Activated naive CD4-positive, alpha-beta T cell treated with anti-CD3 and anti-CD28 coated beads for 36 hours (primary cell): ENCODE measurements at regions not wholly inside any gene's neighbourhood (a gene's known extent, or its start where the extent isn't known, plus 50 kb on each side); places are given as distances from the start of the nearest gene placed in this dataset.
"Not testable (repeated sequence)": the region's sequence is repeated elsewhere in the genome, so short reads cannot be mapped to it uniquely, and the experiment has no call there.

ENCODE experiments used
- CTCF ChIA-PET: fragments of 350-600 bp; sonication (Branson Sonifier 250); formaldehyde crosslinking; loops from one replicate; lab custom pipeline; 2021; ENCODE audit warnings: antibody characterized with exemption; lab: Charles Lee
- DNase-seq: peaks from one replicate; pipeline ENCODE4 v3.0.0-alpha.2; 2020
- H3K27ac Mint-ChIP-seq: one replicate; pipeline ENCODE4 v1.8.0; 2021; ENCODE audit warnings: mild to moderate bottlenecking, mixed read lengths
- H3K27me3 Mint-ChIP-seq: one replicate; pipeline ENCODE4 v1.8.0; 2021; ENCODE audit warnings: low read depth, mixed read lengths
- H3K36me3 Mint-ChIP-seq: one replicate; pipeline ENCODE4 v1.8.0; 2021; ENCODE audit warnings: low read depth, mixed read lengths
- H3K4me1 Mint-ChIP-seq: one replicate; pipeline ENCODE4 v1.8.0; 2021; ENCODE audit warnings: low read depth, mixed read lengths
- H3K4me3 Mint-ChIP-seq: one replicate; pipeline ENCODE4 v1.8.0; 2021; ENCODE audit warnings: mild to moderate bottlenecking, moderate library complexity, mixed read lengths
- H3K9me3 Mint-ChIP-seq: one replicate; pipeline ENCODE4 v1.8.0; 2021; ENCODE audit warnings: mixed read lengths
- intact Hi-C: fragments of 100-400 bp; cut with micrococcal nuclease; formaldehyde crosslinking; loops from one replicate; pipeline ENCODE4 v1.15.1; 2023

GRCh38 chr9:1890201-1890600, 124.9 kb upstream of the SMARCA2 start:
- H3K4me1 Mint-ChIP-seq = no peaks in the 10 kb centered on the region
- intact Hi-C loops = no loop called here
- H3K27me3 Mint-ChIP-seq = peaks cover 20% of the 10 kb centered on the region
- CTCF ChIA-PET = no interaction called here
- DNase-seq = no peak
- no peaks in the 10 kb centered on the region for H3K9me3 Mint-ChIP-seq
- no peaks in the 10 kb centered on the region for H3K36me3 Mint-ChIP-seq
- H3K4me3 Mint-ChIP-seq = no peak overlapping the region
- no peak overlapping the region for H3K27ac Mint-ChIP-seq

- no peaks in the 10 kb centered on the region for H3K9me3 Mint-ChIP-seq
- DNase-seq = no peak
- H3K27me3 Mint-ChIP-seq = peaks cover 20% of the 10 kb centered on the region
- no peak overlapping the region for H3K27ac Mint-ChIP-seq
- CTCF ChIA-PET = no interaction called here
- no peak overlapping the region for H3K4me3 Mint-ChIP-seq
- no peaks in the 10 kb centered on the region for H3K36me3 Mint-ChIP-seq
- intact Hi-C loops = no loop called here
- H3K4me1 Mint-ChIP-seq = no peaks in the 10 kb centered on the region
Observed at GRCh38 chr9:1890816-1891215, 124.3 kb upstream of the SMARCA2 start.

- H3K4me3 Mint-ChIP-seq, intact Hi-C loops: not testable (repeated sequence)
Observed at GRCh38 chr9:1903080-1903704, 112.0 kb upstream of the SMARCA2 start.

GRCh38 chr9:1907465-1907864, 107.7 kb upstream of the SMARCA2 start:
- intact Hi-C loops = no loop called here
- Mint-ChIP-seq H3K4me3 (no peak overlapping the region), H3K36me3 (no peaks in the 10 kb centered on the region), H3K9me3 (peaks cover 24% of the 10 kb centered on the region), H3K27me3 (no peaks in the 10 kb centered on the region), H3K4me1 (peaks cover 7% of the 10 kb centered on the region), H3K27ac (no peak overlapping the region)
- CTCF ChIA-PET = no interaction called here
- DNase-seq = no peak

More at GRCh38 chr9:1903080-1903704, 112.0 kb upstream of the SMARCA2 start:
- peaks cover 33% of the 10 kb centered on the region for H3K9me3 Mint-ChIP-seq
- not testable (repeated sequence) for H3K4me1 Mint-ChIP-seq, DNase-seq, H3K27me3 Mint-ChIP-seq, H3K36me3 Mint-ChIP-seq, H3K27ac Mint-ChIP-seq
- CTCF ChIA-PET = interaction anchor here (0.6 kb wide), 1 partner anchor 65 kb away, joined by 3 read pairs; no protein-coding TSS in a partner anchor

GRCh38 chr9:1909322-1909721, 105.8 kb upstream of the SMARCA2 start:
- intact Hi-C loops = no loop called here
- H3K27me3 Mint-ChIP-seq = peaks cover 2% of the 10 kb centered on the region
- H3K9me3 Mint-ChIP-seq = peaks cover 9% of the 10 kb centered on the region
- H3K36me3 Mint-ChIP-seq = no peaks in the 10 kb centered on the region
- no peak overlapping the region for H3K4me3 Mint-ChIP-seq
- H3K27ac Mint-ChIP-seq = no peak overlapping the region
- H3K4me1 Mint-ChIP-seq = peaks cover 7% of the 10 kb centered on the region
- no peak for DNase-seq
- CTCF ChIA-PET = interaction anchor here (1.0 kb wide), 1 partner anchor 28 kb away, joined by 3 read pairs; no protein-coding TSS in a partner anchor

GRCh38 chr9:1910269-1910811, 104.8 kb upstream of the SMARCA2 start:
- H3K4me3 Mint-ChIP-seq = no peak overlapping the region
- no peak overlapping the region for H3K27ac Mint-ChIP-seq
- peaks cover 2% of the 10 kb centered on the region for H3K27me3 Mint-ChIP-seq
- H3K4me1 Mint-ChIP-seq = peaks cover 7% of the 10 kb centered on the region
- H3K9me3 Mint-ChIP-seq = peaks cover 4% of the 10 kb centered on the region
- no peaks in the 10 kb centered on the region for H3K36me3 Mint-ChIP-seq
- DNase-seq = no peak
- intact Hi-C loops = no loop called here
- CTCF ChIA-PET = interaction anchor here (1.0 kb wide), 1 partner anchor 29 kb away, joined by 3 read pairs; no protein-coding TSS in a partner anchor

- CTCF ChIA-PET = interaction anchor here (1.9 kb wide), 1 partner anchor 44 kb away, joined by 7 read pairs; no protein-coding TSS in a partner anchor
- Mint-ChIP-seq H3K9me3 (peaks cover 5% of the 10 kb centered on the region), H3K27ac (no peak overlapping the region), H3K4me3 (no peak overlapping the region), H3K36me3 (no peaks in the 10 kb centered on the region), H3K27me3 (peaks cover 19% of the 10 kb centered on the region), H3K4me1 (peaks cover 7% of the 10 kb centered on the region)
- DNase-seq = no peak
- intact Hi-C loops = no loop called here
Observed at GRCh38 chr9:1913631-1914330, 101.4 kb upstream of the SMARCA2 start.

GRCh38 chr9:1916095-1916494, 99.1 kb upstream of the SMARCA2 start:
- H3K36me3 Mint-ChIP-seq = no peaks in the 10 kb centered on the region
- H3K9me3 Mint-ChIP-seq = peaks cover 5% of the 10 kb centered on the region
- H3K27me3 Mint-ChIP-seq = peaks cover 31% of the 10 kb centered on the region
- no peak for DNase-seq
- no peak overlapping the region for H3K4me3 Mint-ChIP-seq
- no peak overlapping the region for H3K27ac Mint-ChIP-seq
- intact Hi-C loops = no loop called here
- CTCF ChIA-PET = interaction anchor here (1.7 kb wide), 1 partner anchor 24 kb away, joined by 4 read pairs; no protein-coding TSS in a partner anchor
- no peaks in the 10 kb centered on the region for H3K4me1 Mint-ChIP-seq

GRCh38 chr9:1916655-1917054, 98.5 kb upstream of the SMARCA2 start:
- CTCF ChIA-PET = interaction anchor here (1.7 kb wide), 1 partner anchor 23 kb away, joined by 4 read pairs; no protein-coding TSS in a partner anchor
- Mint-ChIP-seq H3K27ac (no peak overlapping the region), H3K4me3 (no peak overlapping the region), H3K27me3 (peaks cover 31% of the 10 kb centered on the region), H3K4me1 (no peaks in the 10 kb centered on the region), H3K36me3 (no peaks in the 10 kb centered on the region), H3K9me3 (peaks cover 5% of the 10 kb centered on the region)
- intact Hi-C loops = no loop called here
- DNase-seq = no peak

GRCh38 chr9:1917396-1917935, 97.7 kb upstream of the SMARCA2 start:
- H3K27ac Mint-ChIP-seq = no peak overlapping the region
- CTCF ChIA-PET = interaction anchor here (0.6 to 1.7 kb wide), 2 partner anchors 22 to 120 kb away, joined by 3 to 4 read pairs; no protein-coding TSS in a partner anchor
- no peak overlapping the region for H3K4me3 Mint-ChIP-seq
- peaks cover 1% of the 10 kb centered on the region for H3K9me3 Mint-ChIP-seq
- H3K27me3 Mint-ChIP-seq = peaks cover 34% of the 10 kb centered on the region
- H3K36me3 Mint-ChIP-seq = no peaks in the 10 kb centered on the region
- no peaks in the 10 kb centered on the region for H3K4me1 Mint-ChIP-seq
- intact Hi-C loops = no loop called here
- DNase-seq = no peak

- intact Hi-C loops = no loop called here
- peaks cover 1% of the 10 kb centered on the region for H3K9me3 Mint-ChIP-seq
- peaks cover 34% of the 10 kb centered on the region for H3K27me3 Mint-ChIP-seq
- H3K4me1 Mint-ChIP-seq = no peaks in the 10 kb centered on the region
- no peak for DNase-seq
- no peak overlapping the region for H3K4me3 Mint-ChIP-seq
- CTCF ChIA-PET = interaction anchor here (0.7 kb wide), 1 partner anchor 81 kb away, joined by 3 read pairs; no protein-coding TSS in a partner anchor
- H3K27ac Mint-ChIP-seq = no peak overlapping the region
- H3K36me3 Mint-ChIP-seq = no peaks in the 10 kb centered on the region
Observed at GRCh38 chr9:1918108-1918507, 97.0 kb upstream of the SMARCA2 start.

- intact Hi-C loops = no loop called here
- no peak for DNase-seq
- Mint-ChIP-seq H3K27ac (no peak overlapping the region), H3K36me3 (no peaks in the 10 kb centered on the region), H3K9me3 (peaks cover 1% of the 10 kb centered on the region), H3K4me3 (no peak overlapping the region), H3K4me1 (no peaks in the 10 kb centered on the region), H3K27me3 (peaks cover 34% of the 10 kb centered on the region)
- CTCF ChIA-PET = interaction anchor here (0.7 kb wide), 1 partner anchor 81 kb away, joined by 3 read pairs; no protein-coding TSS in a partner anchor
Observed at GRCh38 chr9:1918622-1919021, 96.5 kb upstream of the SMARCA2 start.
